OCI-M1 (cell line): ENCODE measurements at regions not wholly inside any gene's neighbourhood (a gene's known extent, or its start where the extent isn't known, plus 50 kb on each side); places are given as distances from the start of the nearest gene placed in this dataset.

ENCODE experiments used
- DNase-seq: peaks from one replicate; lab custom pipeline; 2025; lab: John Stamatoyannopoulos, UW

- DNase-seq: no peak
Measured at GRCh38 chr14:66414511-66414910, 71.7 kb upstream of the CCDC196 start.

- DNase-seq: no peak
Measured at GRCh38 chr14:66420251-66421006, 65.7 kb upstream of the CCDC196 start.

- no peak for DNase-seq
Measured at GRCh38 chr14:66421990-66422946, 63.9 kb upstream of the CCDC196 start.

- no peak for DNase-seq
Measured at GRCh38 chr14:66425402-66425801, 60.8 kb upstream of the CCDC196 start.

- no peak for DNase-seq
Measured at GRCh38 chr14:66426451-66426850, 59.7 kb upstream of the CCDC196 start.

GRCh38 chr14:66432334-66432733 lies 53.8 kb upstream of the CCDC196 start:
- DNase-seq: no peak

- DNase-seq: no peak
Measured at GRCh38 chr14:66434464-66434863, 51.7 kb upstream of the CCDC196 start.

GRCh38 chr14:66435683-66436082 lies 50.5 kb upstream of the CCDC196 start:
- no peak for DNase-seq
